ENCODE measurements at regions not wholly inside any gene's neighbourhood (a gene's known extent, or its start where the extent isn't known, plus 50 kb on each side); places are given as distances from the start of the nearest gene placed in this dataset.

DNA sequence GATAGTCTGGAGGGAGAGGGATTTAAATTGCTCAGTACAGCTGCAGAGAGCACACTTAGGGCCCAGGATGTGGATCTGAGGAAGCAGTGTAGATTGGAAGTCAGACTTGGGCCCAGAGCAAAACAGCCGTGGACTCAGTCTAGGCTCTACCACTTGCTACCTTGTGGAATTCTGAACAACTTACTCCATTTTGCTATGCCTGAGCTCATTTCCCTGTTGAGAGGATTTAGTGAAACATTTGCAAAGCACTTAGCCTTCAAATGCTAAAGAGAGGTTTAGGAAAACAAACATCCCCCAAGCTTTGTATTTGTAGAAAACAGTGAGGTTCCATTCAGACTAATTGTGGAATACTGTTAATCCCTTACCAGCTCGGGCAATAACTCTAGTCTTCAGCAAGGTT, 453.4 kb upstream of the ZNF507 start:
- TF ChIP-seq EZH2 (IDR thresholded peaks at IDR 0.05; ENCODE audit: insufficient read depth, low read length), result no peak
- TF ChIP-seq, protein P1, sequence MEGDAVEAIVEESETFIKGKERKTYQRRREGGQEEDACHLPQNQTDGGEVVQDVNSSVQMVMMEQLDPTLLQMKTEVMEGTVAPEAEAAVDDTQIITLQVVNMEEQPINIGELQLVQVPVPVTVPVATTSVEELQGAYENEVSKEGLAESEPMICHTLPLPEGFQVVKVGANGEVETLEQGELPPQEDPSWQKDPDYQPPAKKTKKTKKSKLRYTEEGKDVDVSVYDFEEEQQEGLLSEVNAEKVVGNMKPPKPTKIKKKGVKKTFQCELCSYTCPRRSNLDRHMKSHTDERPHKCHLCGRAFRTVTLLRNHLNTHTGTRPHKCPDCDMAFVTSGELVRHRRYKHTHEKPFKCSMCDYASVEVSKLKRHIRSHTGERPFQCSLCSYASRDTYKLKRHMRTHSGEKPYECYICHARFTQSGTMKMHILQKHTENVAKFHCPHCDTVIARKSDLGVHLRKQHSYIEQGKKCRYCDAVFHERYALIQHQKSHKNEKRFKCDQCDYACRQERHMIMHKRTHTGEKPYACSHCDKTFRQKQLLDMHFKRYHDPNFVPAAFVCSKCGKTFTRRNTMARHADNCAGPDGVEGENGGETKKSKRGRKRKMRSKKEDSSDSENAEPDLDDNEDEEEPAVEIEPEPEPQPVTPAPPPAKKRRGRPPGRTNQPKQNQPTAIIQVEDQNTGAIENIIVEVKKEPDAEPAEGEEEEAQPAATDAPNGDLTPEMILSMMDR (IDR thresholded peaks at IDR 0.05; ENCODE audit: insufficient read depth, low read depth, low read length), result no peak

Measured in astrocyte (in vitro differentiated cells and primary cell).